PC-9 (cell line): ENCODE measurements at regions not wholly inside any gene's neighbourhood (a gene's known extent, or its start where the extent isn't known, plus 50 kb on each side); places are given as distances from the start of the nearest gene placed in this dataset.

Experiments
- BruUV-seq: library from RNA; stranded (reverse); fragments of 400-500 nt; replicated peaks from 2 replicates; lab custom pipeline; 2021; lab: Mats Ljungman, UMichigan
- CTCF ChIA-PET: fragments of 300-600 bp; sonication (Branson Sonifier 250); formaldehyde crosslinking; loops from one replicate; lab custom pipeline; 2022; ENCODE audit warnings: antibody characterized with exemption; lab: Charles Lee
- POLR2A ChIA-PET: fragments of 300-600 bp; sonication (Branson Sonifier 250); formaldehyde crosslinking; loops from one replicate; lab custom pipeline; 2022; ENCODE audit warnings: antibody characterized with exemption; ENCODE audit not compliant: unreplicated experiment; lab: Charles Lee
- DNase-seq, 2 experiments: peaks; one replicate each; pipeline versions ENCODE4 v3.0.0 to v3.0.0-alpha.2; 2015 to 2022; ENCODE audit warnings: mixed read lengths in 1 of 2
- H2AFZ ChIP-seq: fragments of 200-600 bp; sonication (generic); 2 replicates; pipeline ENCODE4 v1.8.1; 2017; ENCODE audit warnings: antibody characterized with exemption
- H3F3A ChIP-seq: fragments of 200-600 bp; sonication (generic); 2 replicates; pipeline ENCODE4 v1.8.1; 2017; ENCODE audit warnings: antibody characterized with exemption, mild to moderate bottlenecking, low read depth; ENCODE audit not compliant: insufficient read depth
- H3K27ac ChIP-seq: fragments of 200-600 bp; sonication (generic); 2 replicates; pipeline ENCODE4 v1.6.1; 2016; ENCODE audit warnings: mixed run types
- H3K27me3 ChIP-seq: fragments of 200-600 bp; sonication (generic); 2 replicates; pipeline ENCODE4 v1.6.1; 2016; ENCODE audit warnings: low read depth, mixed run types; ENCODE audit not compliant: insufficient read depth
- H3K36me3 ChIP-seq: fragments of 200-600 bp; sonication (generic); 2 replicates; pipeline ENCODE4 v1.6.1; 2016; ENCODE audit warnings: low read depth, mixed run types
- H3K4me1 ChIP-seq: fragments of 200-600 bp; sonication (generic); replicated peaks from 2 replicates; pipeline ENCODE4 v1.6.1; 2016; ENCODE audit warnings: mixed run types; ENCODE audit not compliant: insufficient read depth
- H3K4me2 ChIP-seq: fragments of 200-600 bp; sonication (generic); 2 replicates; pipeline ENCODE4 v1.6.1; 2017; ENCODE audit warnings: mixed run types
- H3K4me3 ChIP-seq: fragments of 200-600 bp; sonication (generic); 2 replicates; pipeline ENCODE4 v1.6.1; 2016; ENCODE audit warnings: mixed run types
- H3K79me2 ChIP-seq: fragments of 200-600 bp; sonication (generic); 2 replicates; pipeline ENCODE4 v1.6.1; 2017; ENCODE audit warnings: low read depth, mixed run types
- H3K9me2 ChIP-seq: fragments of 200-600 bp; sonication (generic); 2 replicates; pipeline ENCODE4 v1.8.1; 2017; ENCODE audit warnings: mild to moderate bottlenecking; ENCODE audit not compliant: insufficient read depth
- H3K9me3 ChIP-seq: fragments of 200-600 bp; sonication (generic); 2 replicates; pipeline ENCODE4 v1.8.1; 2016; ENCODE audit warnings: low read depth; ENCODE audit not compliant: insufficient read depth
- H4K20me1 ChIP-seq: fragments of 200-600 bp; sonication (generic); 2 replicates; pipeline ENCODE4 v1.8.1; 2017; ENCODE audit not compliant: insufficient read depth
- CTCF ChIP-seq: fragments of 200-600 bp; sonication (generic); conservative IDR thresholded peaks from 2 replicates; pipeline ENCODE4 v1.6.1; 2017; ENCODE audit warnings: mixed run types, antibody characterized with exemption, mild to moderate bottlenecking, moderate library complexity
- EZH2 ChIP-seq: fragments of 200-600 bp; sonication (generic); IDR thresholded peaks from 2 replicates; pipeline ENCODE4 v1.8.0; 2017; ENCODE audit warnings: antibody characterized with exemption, low read depth
- intact Hi-C: fragments of 100-400 bp; cut with micrococcal nuclease; formaldehyde crosslinking; loops from one replicate; pipeline ENCODE4 v1.10.0; 2022; ENCODE audit not compliant: unreplicated experiment

GRCh38 chr14:98748966-98749365, 523.0 kb downstream of the BCL11B start:
- Histone ChIP-seq H3K27me3 (no peaks in the 10 kb centered on the region), H3K79me2 (no peaks in the 10 kb centered on the region), H3K36me3 (no peaks in the 10 kb centered on the region), H4K20me1 (no peaks in the 10 kb centered on the region), H3F3A (no peaks in the 10 kb centered on the region), H3K9me2 (no peaks in the 10 kb centered on the region), H3K27ac (no peak overlapping the region), H3K4me1 (no peaks in the 10 kb centered on the region), H3K9me3 (no peaks in the 10 kb centered on the region), H2AFZ (no peak overlapping the region), H3K4me2 (no peak overlapping the region), H3K4me3 (no peak overlapping the region)
- no peak for DNase-seq
- POLR2A ChIA-PET: no interaction called here
- intact Hi-C loops: no loop called here
- TF ChIP-seq CTCF (no peak), EZH2 (no peak)
- CTCF ChIA-PET: no interaction called here
- BruUV-seq: no TSS peak

- POLR2A ChIA-PET: no interaction called here
Measured at GRCh38 chr14:98751110-98751509, 520.9 kb downstream of the BCL11B start.

GRCh38 chr14:98752660-98753059, 519.3 kb downstream of the BCL11B start:
- Histone ChIP-seq H3K9me3 (no peaks in the 10 kb centered on the region), H4K20me1 (no peaks in the 10 kb centered on the region), H3K4me3 (no peak overlapping the region), H3K79me2 (no peaks in the 10 kb centered on the region), H3K9me2 (no peaks in the 10 kb centered on the region), H3K27me3 (no peaks in the 10 kb centered on the region), H3K36me3 (no peaks in the 10 kb centered on the region), H3K27ac (no peak overlapping the region), H3F3A (no peaks in the 10 kb centered on the region), H3K4me1 (no peaks in the 10 kb centered on the region), H3K4me2 (no peak overlapping the region), H2AFZ (no peak overlapping the region)
- ChIA-PET POLR2A (no interaction called here), CTCF (no interaction called here)
- no peak for DNase-seq
- TF ChIP-seq CTCF: no peak
- no peak for TF ChIP-seq EZH2
- no TSS peak for BruUV-seq
- intact Hi-C loops: no loop called here

More at GRCh38 chr14:98751110-98751509, 520.9 kb downstream of the BCL11B start:
- no peaks in the 10 kb centered on the region for H3K27me3 ChIP-seq
- no peak overlapping the region for H3K27ac ChIP-seq
- DNase-seq: no peak
- TF ChIP-seq CTCF: no peak
- no peak for TF ChIP-seq EZH2
- H4K20me1 ChIP-seq: no peaks in the 10 kb centered on the region
- no peaks in the 10 kb centered on the region for H3F3A ChIP-seq
- no peaks in the 10 kb centered on the region for H3K9me3 ChIP-seq
- H2AFZ ChIP-seq: no peak overlapping the region
- no TSS peak for BruUV-seq
- H3K4me2 ChIP-seq: no peak overlapping the region
- H3K4me1 ChIP-seq: no peaks in the 10 kb centered on the region
- H3K36me3 ChIP-seq: no peaks in the 10 kb centered on the region
- CTCF ChIA-PET: no interaction called here
- intact Hi-C loops: no loop called here
- H3K4me3 ChIP-seq: no peak overlapping the region
- H3K79me2 ChIP-seq: no peaks in the 10 kb centered on the region
- H3K9me2 ChIP-seq: no peaks in the 10 kb centered on the region
